SK-N-SH treated with all-trans-retinoic acid at 6 μM for 48 hours (cell line): ENCODE measurements at regions not wholly inside any gene's neighbourhood (a gene's known extent, or its start where the extent isn't known, plus 50 kb on each side); places are given as distances from the start of the nearest gene placed in this dataset.

Source experiments
- ATAC-seq: fragments of 200-7000 bp; cut with Tn5 transposase; 3 replicates; pipeline ENCODE4 v1.9.1; 2020; ENCODE audit warnings: mild to moderate bottlenecking, moderate library complexity
- ARNTL ChIP-seq: fragments of 450-650 bp; formaldehyde crosslinking; IDR thresholded peaks from 2 replicates; pipeline ENCODE4 v1.5.0; 2020; ENCODE audit warnings: low read depth, mild to moderate bottlenecking, moderate library complexity, borderline replicate concordance
- BACH2 ChIP-seq: fragments of 250-450 bp; sonication (Bioruptor Pico); IDR thresholded peaks from 2 replicates; pipeline ENCODE4 v1.9.0; 2021; ENCODE audit warnings: mild to moderate bottlenecking, borderline replicate concordance
- CREB5 ChIP-seq: fragments of 250-450 bp; sonication (Bioruptor Pico); IDR thresholded peaks from 2 replicates; pipeline ENCODE4 v1.5.1; 2020; ENCODE audit warnings: low read depth, mild to moderate bottlenecking, moderate library complexity
- CSDC2 ChIP-seq: fragments of 250-450 bp; sonication (Bioruptor Pico); IDR thresholded peaks from 2 replicates; pipeline ENCODE4 v1.5.0; 2020; ENCODE audit warnings: mild to moderate bottlenecking, moderate library complexity
- CSRNP3 ChIP-seq: fragments of 250-450 bp; sonication (Bioruptor Pico); IDR thresholded peaks from 2 replicates; pipeline ENCODE4 v1.5.1; 2021; ENCODE audit warnings: mild to moderate bottlenecking, moderate library complexity
- ESRRG ChIP-seq: fragments of 250-450 bp; sonication (Bioruptor Pico); IDR thresholded peaks from 2 replicates; pipeline ENCODE4 v1.6.1; 2021; ENCODE audit warnings: mild to moderate bottlenecking
- GLIS3 ChIP-seq: fragments of 250-450 bp; sonication (Bioruptor Pico); IDR thresholded peaks from 2 replicates; pipeline ENCODE4 v1.5.0; 2020; ENCODE audit warnings: mild to moderate bottlenecking, moderate library complexity
- ISL1 ChIP-seq: fragments of 250-450 bp; sonication (Bioruptor Pico); IDR thresholded peaks from 2 replicates; pipeline ENCODE4 v2.1.2; 2022; ENCODE audit warnings: mild to moderate bottlenecking, moderate library complexity
- OSR1 ChIP-seq: fragments of 250-450 bp; sonication (Bioruptor Pico); IDR thresholded peaks from 2 replicates; pipeline ENCODE4 v1.8.0; 2022; ENCODE audit warnings: moderate library complexity, mild to moderate bottlenecking, inconsistent platforms
- PATZ1 ChIP-seq: fragments of 250-450 bp; sonication (Bioruptor Pico); IDR thresholded peaks from 2 replicates; pipeline ENCODE4 v1.8.0; 2020; ENCODE audit warnings: mild to moderate bottlenecking, moderate library complexity, borderline replicate concordance
- POU6F1 ChIP-seq: fragments of 250-450 bp; sonication (Bioruptor Pico); IDR thresholded peaks from 2 replicates; pipeline ENCODE4 v1.8.0; 2021; ENCODE audit warnings: low read depth, mild to moderate bottlenecking, moderate library complexity, borderline replicate concordance
- PPARA ChIP-seq: fragments of 250-450 bp; sonication (Bioruptor Pico); IDR thresholded peaks from 2 replicates; pipeline ENCODE4 v1.5.0; 2020; ENCODE audit warnings: mild to moderate bottlenecking, borderline replicate concordance
- RARB ChIP-seq: fragments of 250-450 bp; sonication (Bioruptor Pico); IDR thresholded peaks from 2 replicates; pipeline ENCODE4 v1.8.0; 2021; ENCODE audit warnings: mild to moderate bottlenecking, moderate library complexity
- SNAI2 ChIP-seq: fragments of 250-450 bp; sonication (Bioruptor Pico); IDR thresholded peaks from 2 replicates; pipeline ENCODE4 v1.5.0; 2020; ENCODE audit warnings: mild to moderate bottlenecking, moderate library complexity
- TCF4 ChIP-seq: fragments of 250-450 bp; sonication (Bioruptor Pico); IDR thresholded peaks from 2 replicates; pipeline ENCODE4 v1.8.0; 2021; ENCODE audit warnings: mild to moderate bottlenecking, moderate library complexity, borderline replicate concordance
- TSHZ2 ChIP-seq: fragments of 250-450 bp; sonication (Bioruptor Pico); IDR thresholded peaks from 2 replicates; pipeline ENCODE4 v1.5.0; 2020; ENCODE audit warnings: mild to moderate bottlenecking, moderate library complexity
- ZC3H10 ChIP-seq: fragments of 250-450 bp; sonication (Bioruptor Pico); IDR thresholded peaks from 2 replicates; pipeline ENCODE4 v1.5.1; 2021; ENCODE audit warnings: mild to moderate bottlenecking, moderate library complexity
- ZFP3 ChIP-seq: fragments of 250-450 bp; sonication (Bioruptor Pico); IDR thresholded peaks from 2 replicates; pipeline ENCODE4 v1.5.0; 2020; ENCODE audit warnings: mild to moderate bottlenecking, moderate library complexity
- ZFP30 ChIP-seq: fragments of 450-650 bp; formaldehyde crosslinking; IDR thresholded peaks from 2 replicates; pipeline ENCODE4 v1.5.0; 2022; ENCODE audit warnings: mild to moderate bottlenecking, moderate library complexity
- ZNF565 ChIP-seq: fragments of 450-650 bp; formaldehyde crosslinking; conservative IDR thresholded peaks from 2 replicates; pipeline ENCODE4 v1.5.0; 2020; ENCODE audit warnings: low read depth, mild to moderate bottlenecking, moderate library complexity
- ZNF70 ChIP-seq: fragments of 450-650 bp; formaldehyde crosslinking; IDR thresholded peaks from 2 replicates; pipeline ENCODE4 v1.5.0; 2020; ENCODE audit warnings: mild to moderate bottlenecking, moderate library complexity
- ZNF8 ChIP-seq: fragments of 450-650 bp; formaldehyde crosslinking; IDR thresholded peaks from 2 replicates; pipeline ENCODE4 v1.5.0; 2020; ENCODE audit warnings: mild to moderate bottlenecking, moderate library complexity

- TF ChIP-seq BACH2 (CRISPR knock-in tag) (no peak), CSRNP3 (CRISPR knock-in tag) (no peak), ARNTL (CRISPR knock-in tag) (no peak), RARB (CRISPR knock-in tag) (no peak), ZFP30 (no peak)
- no peak for ATAC-seq
Observed at GRCh38 chr19:30088567-30088966, 146.5 kb downstream of the URI1 start.

- TF ChIP-seq ZC3H10 (CRISPR knock-in tag) (no peak), CSRNP3 (CRISPR knock-in tag) (no peak), ZNF565 (CRISPR knock-in tag) (no peak), ISL1 (no peak), SNAI2 (CRISPR knock-in tag) (no peak), ZFP3 (no peak), ZFP30 (no peak), BACH2 (CRISPR knock-in tag) (no peak), PATZ1 (no peak), CREB5 (CRISPR knock-in tag) (no peak), OSR1 (CRISPR knock-in tag) (no peak), ARNTL (CRISPR knock-in tag) (no peak), CSDC2 (CRISPR knock-in tag) (no peak), RARB (CRISPR knock-in tag) (no peak), ESRRG (no peak), TCF4 (CRISPR knock-in tag) (no peak), ZNF70 (no peak), TSHZ2 (CRISPR knock-in tag) (no peak), GLIS3 (CRISPR knock-in tag) (no peak)
- TF ChIP-seq, all 23 proteins: peak for 0
Observed at GRCh38 chr19:30089086-30089665, 147.1 kb downstream of the URI1 start.

GRCh38 chr19:30090476-30090875 lies 148.4 kb downstream of the URI1 start:
- ATAC-seq = no peak
- TF ChIP-seq TCF4 (CRISPR knock-in tag) (no peak), OSR1 (CRISPR knock-in tag) (no peak), ZFP3 (no peak)

More at GRCh38 chr19:30089086-30089665, 147.1 kb downstream of the URI1 start:
- ATAC-seq = no peak

GRCh38 chr19:30090963-30091362 lies 148.9 kb downstream of the URI1 start:
- ATAC-seq = no peak
- TF ChIP-seq POU6F1 (no peak), SNAI2 (CRISPR knock-in tag) (no peak), TCF4 (CRISPR knock-in tag) (no peak), ISL1 (no peak), ZNF8 (CRISPR knock-in tag) (no peak), PPARA (CRISPR knock-in tag) (no peak), GLIS3 (CRISPR knock-in tag) (no peak), ESRRG (no peak), ZC3H10 (CRISPR knock-in tag) (no peak), ZNF565 (CRISPR knock-in tag) (no peak)
